Lung (tissue), 11 donors: ENCODE measurements at regions not wholly inside any gene's neighbourhood (a gene's known extent, or its start where the extent isn't known, plus 50 kb on each side); places are given as distances from the start of the nearest gene placed in this dataset.

Experiments
- ATAC-seq: fragments of 200-7000 bp; cut with Tn5 transposase; one replicate; pipeline ENCODE4 v1.9.1; 2020; ENCODE audit warnings: moderate number of reproducible peaks; ENCODE audit not compliant: insufficient read depth, low FRiP score
- DNase-seq, 3 donors: peaks; one replicate each; pipeline ENCODE4 v3.0.0-alpha.2; 2013 to 2017
- H3K27ac ChIP-seq, 2 donors: one replicate each; pipeline ENCODE4 v1.5.1; 2013; ENCODE audit warnings: mild to moderate bottlenecking in 2 of 2, moderate library complexity in 2 of 2, control low read depth in 1 of 2, inconsistent platforms in 1 of 2, low read depth in 1 of 2, low read length in 1 of 2
- H3K27me3 ChIP-seq, 3 donors: one replicate each; pipeline ENCODE4 v1.5.1; 2013; ENCODE audit warnings: low read length in 2 of 3; ENCODE audit not compliant: control insufficient read depth in 3 of 3, insufficient read depth in 3 of 3
- H3K36me3 ChIP-seq, 4 donors: one replicate each; pipeline ENCODE4 v1.5.1; 2013; ENCODE audit warnings: low read length in 4 of 4, mild to moderate bottlenecking in 1 of 4, moderate library complexity in 1 of 4; ENCODE audit not compliant: control insufficient read depth in 4 of 4, insufficient read depth in 4 of 4
- H3K4me1 ChIP-seq, 5 donors: one replicate each; pipeline ENCODE4 v1.5.1; 2013; ENCODE audit warnings: low read length in 5 of 5, mild to moderate bottlenecking in 2 of 5, moderate library complexity in 1 of 5; ENCODE audit not compliant: control insufficient read depth in 5 of 5, insufficient read depth in 5 of 5
- H3K4me3 ChIP-seq: one replicate; pipeline ENCODE4 v1.5.1; 2013; ENCODE audit warnings: mild to moderate bottlenecking, control low read depth, moderate library complexity
- H3K9ac ChIP-seq, 2 donors: one replicate each; pipeline ENCODE4 v1.5.1; 2013; ENCODE audit warnings: low read length in 2 of 2, control low read depth in 1 of 2; ENCODE audit not compliant: insufficient read depth in 1 of 2
- H3K9me3 ChIP-seq, 4 donors: one replicate each; pipeline ENCODE4 v1.5.1; 2013; ENCODE audit warnings: low read length in 3 of 4, mild to moderate bottlenecking in 1 of 4, moderate library complexity in 1 of 4; ENCODE audit not compliant: control insufficient read depth in 4 of 4, insufficient read depth in 3 of 4
- CTCF ChIP-seq: IDR thresholded peaks from 2 replicates; pipeline ENCODE4 v1.5.1; 2012; ENCODE audit warnings: mild to moderate bottlenecking; ENCODE audit errors: control extremely low read depth, extremely low read depth
- WGBS, 2 donors: extraction: QIAGEN DNeasy Blood & Tissue Kit; methylation state at CpG; one replicate each; pipeline ENCODE4 v1.1.7; 2013; 5-methylcytosine and 5-hydroxymethylcytosine counted together
- donor health status: control.
- donor health status: control.
- donor health status: Bipolar disorder and iron deficiency.
- donor health status: healthy.
- donor health status: DM: yes; HTN: yes; CAD: no.

GRCh38 chr7:45479781-45480180 lies 94.4 kb upstream of the ADCY1 start:
- TF ChIP-seq CTCF = no peak
- ATAC-seq = no peak
- no peaks in the 10 kb centered on the region for H3K36me3 ChIP-seq

GRCh38 chr7:45482451-45482850 lies 91.7 kb upstream of the ADCY1 start:
- H3K27me3 ChIP-seq = no peaks in the 10 kb centered on the region
- DNase-seq (no peak), ATAC-seq (no peak)
- no peak overlapping the region for H3K4me3 ChIP-seq
- H3K4me1 ChIP-seq = no peaks in the 10 kb centered on the region
- H3K27ac ChIP-seq = no peak overlapping the region
- no peak overlapping the region for H3K9ac ChIP-seq
- no peaks in the 10 kb centered on the region for H3K9me3 ChIP-seq
- TF ChIP-seq CTCF = no peak
- WGBS, 2 donors = 79 to 86% methylated on average over 3 of the region's 3 CpGs
- no peaks in the 10 kb centered on the region for H3K36me3 ChIP-seq

More at GRCh38 chr7:45479781-45480180, 94.4 kb upstream of the ADCY1 start:
- Histone ChIP-seq H3K4me1 (no peaks in the 10 kb centered on the region), H3K27ac (no peak overlapping the region), H3K9ac (no peak overlapping the region), H3K4me3 (no peak overlapping the region), H3K9me3 (no peaks in the 10 kb centered on the region), H3K27me3 (no peaks in the 10 kb centered on the region)
- WGBS, 2 donors = 67 to 80% methylated on average over 3 of the region's 3 CpGs
- DNase-seq = no peak

GRCh38 chr7:45484094-45484493 lies 90.1 kb upstream of the ADCY1 start:
- Histone ChIP-seq H3K4me3 (no peak overlapping the region), H3K9ac (no peak overlapping the region), H3K27me3 (no peaks in the 10 kb centered on the region), H3K36me3 (no peaks in the 10 kb centered on the region), H3K9me3 (no peaks in the 10 kb centered on the region), H3K27ac (no peak overlapping the region), H3K4me1 (no peaks in the 10 kb centered on the region)
- TF ChIP-seq CTCF = no peak
- DNase-seq (peak in 1 of 3 donors; percentile 21), ATAC-seq (no peak)
- WGBS, 2 donors = 21 to 25% methylated on average over 7 of the region's 7 CpGs

- no peak overlapping the region for H3K9ac ChIP-seq
- ATAC-seq (no peak), DNase-seq (no peak)
- no peak for TF ChIP-seq CTCF
- H3K9me3 ChIP-seq = no peaks in the 10 kb centered on the region
- H3K4me3 ChIP-seq = no peak overlapping the region
- H3K36me3 ChIP-seq = no peaks in the 10 kb centered on the region
- H3K27me3 ChIP-seq = no peaks in the 10 kb centered on the region
- no peaks in the 10 kb centered on the region for H3K4me1 ChIP-seq
- no peak overlapping the region for H3K27ac ChIP-seq
- WGBS, 2 donors = 93 to 94% methylated on average over 2 of the region's 2 CpGs
These were observed 87.6 kb upstream of the ADCY1 start for GRCh38 chr7:45486575-45486974.
